Adrenal gland (tissue), 5 donors: ENCODE measurements at regions not wholly inside any gene's neighbourhood (a gene's known extent, or its start where the extent isn't known, plus 50 kb on each side); places are given as distances from the start of the nearest gene placed in this dataset.

Source experiments
- CTCF ChIP-seq, 6 experiments: fragments of 450-650 bp in 4 of 6; fragments of 200-600 bp in 2 of 6; sonication (generic) in 1 of 6; IDR thresholded peaks; 1 replicate in 5 of 6; 2 replicates in 1 of 6; pipeline versions ENCODE4 v1.5.1 to v1.8.0; 2016 to 2021; ENCODE audit warnings: antibody characterized with exemption in 6 of 6, mild to moderate bottlenecking in 2 of 6, moderate library complexity in 1 of 6
- POLR2A ChIP-seq, 2 donors: fragments of 450-650 bp; IDR thresholded peaks; one replicate each; pipeline ENCODE4 v1.6.1; 2017; ENCODE audit warnings: antibody characterized with exemption in 2 of 2, mild to moderate bottlenecking in 2 of 2, moderate library complexity in 1 of 2
- donor health status: DM: no; HTN: no; CAD: no.

GRCh38 chr2:107148055-107148454 is 262.1 kb upstream of the ST6GAL2 start:
- TF ChIP-seq POLR2A (IDR thresholded peaks at IDR 0.05) (no peak), CTCF (IDR thresholded peaks at IDR 0.05) (no peak)
